ENCODE measurements at regions not wholly inside any gene's neighbourhood (a gene's known extent, or its start where the extent isn't known, plus 50 kb on each side); places are given as distances from the start of the nearest gene placed in this dataset.

GRCh38 chr11:121722431-121723245 is 269.9 kb upstream of the SORL1-AS1 start (continued):
- no peak; the same call in 1 of the 2 replicates for TF ChIP-seq ATF2 (CRISPR knock-in tag; IDR thresholded peaks at IDR 0.05)
- TF ChIP-seq BORCS8-MEF2B (CRISPR knock-in tag; IDR thresholded peaks at IDR 0.05) = peak; percentile 84
- TF ChIP-seq, protein P1, sequence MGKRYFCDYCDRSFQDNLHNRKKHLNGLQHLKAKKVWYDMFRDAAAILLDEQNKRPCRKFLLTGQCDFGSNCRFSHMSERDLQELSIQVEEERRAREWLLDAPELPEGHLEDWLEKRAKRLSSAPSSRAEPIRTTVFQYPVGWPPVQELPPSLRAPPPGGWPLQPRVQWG (CRISPR knock-in tag; IDR thresholded peaks at IDR 0.05; ENCODE audit: borderline replicate concordance, low read depth) = no peak
- TF ChIP-seq ATM (IDR thresholded peaks at IDR 0.05; ENCODE audit: borderline replicate concordance) = no peak
- 0 out of 2 replicates have a peak, but pooled peaks have one; percentile 35 for TF ChIP-seq WIZ (CRISPR knock-in tag; IDR thresholded peaks at IDR 0.05)
- TF ChIP-seq MAFK (conservative IDR thresholded peaks at IDR 0.05 in 1 of 2, IDR thresholded peaks at IDR 0.05 in 1 of 2; ENCODE audit: low read length in 2 of 2) = no peak
- TF ChIP-seq ZNF552 (CRISPR knock-in tag; IDR thresholded peaks at IDR 0.05; ENCODE audit: borderline replicate concordance) = peak; percentile 88; the same call in 1 of the 2 replicates
- peak; percentile 77 for TF ChIP-seq GATAD2A (CRISPR knock-in tag; IDR thresholded peaks at IDR 0.05)
- TF ChIP-seq CENPBD1 (CRISPR knock-in tag; IDR thresholded peaks at IDR 0.05; ENCODE audit: borderline replicate concordance, low read depth) = no peak
- TF ChIP-seq ELF3 (CRISPR knock-in tag; IDR thresholded peaks at IDR 0.05) = peak; percentile 88
- no peak for TF ChIP-seq HIC2 (CRISPR knock-in tag; IDR thresholded peaks at IDR 0.05; ENCODE audit: low read depth)
- no peak for TF ChIP-seq ZHX2 (IDR thresholded peaks at IDR 0.05; ENCODE audit: low read depth)
- peak; percentile 75; the same call in 1 of the 2 replicates for TF ChIP-seq ZHX2 (CRISPR knock-in tag; IDR thresholded peaks at IDR 0.05; ENCODE audit: borderline replicate concordance)
- peak; percentile 45; the same call in 1 of the 2 replicates for TF ChIP-seq HOXD1 (CRISPR knock-in tag; IDR thresholded peaks at IDR 0.05)
- peak; percentile 36; the same call in 1 of the 2 replicates for TF ChIP-seq ZNF160 (CRISPR knock-in tag; IDR thresholded peaks at IDR 0.05)
- no peak for TF ChIP-seq JARID2 (CRISPR knock-in tag; IDR thresholded peaks at IDR 0.05; ENCODE audit: insufficient replicate concordance)
- TF ChIP-seq FOXC1 (CRISPR knock-in tag; IDR thresholded peaks at IDR 0.05; ENCODE audit: borderline replicate concordance) = peak; percentile 90; the same call in 1 of the 2 replicates
- no peak for TF ChIP-seq ZNF234 (CRISPR knock-in tag; conservative IDR thresholded peaks at IDR 0.05)

Measured in HepG2 (cell line).